Esophagus squamous epithelium (tissue), 5 donors: ENCODE measurements at regions not wholly inside any gene's neighbourhood (a gene's known extent, or its start where the extent isn't known, plus 50 kb on each side); places are given as distances from the start of the nearest gene placed in this dataset.

Experiments
- DNase-seq: peaks from one replicate; lab custom pipeline; 2025; lab: John Stamatoyannopoulos, UW
- H3K27ac ChIP-seq, 4 donors: fragments of 200-600 bp; sonication (generic); one replicate each; pipeline ENCODE4 v1.5.1; 2016 to 2019; ENCODE audit warnings: mild to moderate bottlenecking in 1 of 4
- H3K27me3 ChIP-seq, 4 donors: fragments of 200-600 bp; sonication (generic); 1 replicate in 3 of 4; 2 replicates in 1 of 4; pipeline versions ENCODE4 v1.5.1 to v1.6.0; 2017 to 2021; ENCODE audit warnings: antibody characterized with exemption in 1 of 4
- H3K36me3 ChIP-seq, 3 donors: fragments of 200-600 bp; sonication (generic); one replicate each; pipeline ENCODE4 v1.5.1; 2016 to 2019
- H3K4me1 ChIP-seq, 3 donors: fragments of 200-600 bp; sonication (generic); one replicate each; pipeline ENCODE4 v1.5.1; 2017 to 2019
- H3K4me3 ChIP-seq, 4 donors: fragments of 200-600 bp; sonication (generic); 1 replicate in 3 of 4; 2 replicates in 1 of 4; pipeline ENCODE4 v1.5.1; 2016 to 2019; ENCODE audit warnings: mild to moderate bottlenecking in 2 of 4, moderate library complexity in 1 of 4
- H3K9me3 ChIP-seq, 3 donors: fragments of 200-600 bp; sonication (generic); one replicate each; pipeline ENCODE4 v1.5.1; 2016 to 2019
- POLR2A ChIP-seq, 4 donors: fragments of 450-650 bp; IDR thresholded peaks; one replicate each; pipeline ENCODE4 v1.6.1; 2017; ENCODE audit warnings: antibody characterized with exemption in 4 of 4, mild to moderate bottlenecking in 4 of 4, moderate library complexity in 3 of 4
- WGBS, 2 donors: methylation state at CpG; one replicate each; pipeline ENCODE4 v1.1.5; 2018; 5-methylcytosine and 5-hydroxymethylcytosine counted together
- intact Hi-C: fragments of 100-400 bp; cut with DNase I; formaldehyde crosslinking; loops from one replicate; pipeline ENCODE4 v1.15.0; 2022
- TF ChIP-seq, protein P1 (sequence below), 6 experiments: fragments of 450-650 bp in 4 of 6; fragments of 200-600 bp in 2 of 6; sonication (generic) in 2 of 6; IDR thresholded peaks; one replicate each; pipeline ENCODE4 v1.5.1; 2016 to 2019; ENCODE audit warnings: antibody characterized with exemption in 6 of 6, mild to moderate bottlenecking in 4 of 6, moderate library complexity in 4 of 6
- donor health status: DM: yes; HTN: yes; CAD: no.

GRCh38 chr2:12641441-12641840, 75.3 kb upstream of the TRIB2 start:
- DNase-seq = no peak
- no peaks in the 10 kb centered on the region for H3K36me3 ChIP-seq
- TF ChIP-seq POLR2A (IDR thresholded peaks at IDR 0.05) = no peak
- TF ChIP-seq, protein P1, sequence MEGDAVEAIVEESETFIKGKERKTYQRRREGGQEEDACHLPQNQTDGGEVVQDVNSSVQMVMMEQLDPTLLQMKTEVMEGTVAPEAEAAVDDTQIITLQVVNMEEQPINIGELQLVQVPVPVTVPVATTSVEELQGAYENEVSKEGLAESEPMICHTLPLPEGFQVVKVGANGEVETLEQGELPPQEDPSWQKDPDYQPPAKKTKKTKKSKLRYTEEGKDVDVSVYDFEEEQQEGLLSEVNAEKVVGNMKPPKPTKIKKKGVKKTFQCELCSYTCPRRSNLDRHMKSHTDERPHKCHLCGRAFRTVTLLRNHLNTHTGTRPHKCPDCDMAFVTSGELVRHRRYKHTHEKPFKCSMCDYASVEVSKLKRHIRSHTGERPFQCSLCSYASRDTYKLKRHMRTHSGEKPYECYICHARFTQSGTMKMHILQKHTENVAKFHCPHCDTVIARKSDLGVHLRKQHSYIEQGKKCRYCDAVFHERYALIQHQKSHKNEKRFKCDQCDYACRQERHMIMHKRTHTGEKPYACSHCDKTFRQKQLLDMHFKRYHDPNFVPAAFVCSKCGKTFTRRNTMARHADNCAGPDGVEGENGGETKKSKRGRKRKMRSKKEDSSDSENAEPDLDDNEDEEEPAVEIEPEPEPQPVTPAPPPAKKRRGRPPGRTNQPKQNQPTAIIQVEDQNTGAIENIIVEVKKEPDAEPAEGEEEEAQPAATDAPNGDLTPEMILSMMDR (IDR thresholded peaks at IDR 0.05) = no peak
- WGBS, 2 donors = 67 to 74% methylated on average over 1 of the region's 1 CpG
- H3K4me3 ChIP-seq = no peak overlapping the region
- H3K27ac ChIP-seq = no peak overlapping the region
- peaks cover 0 to 6% (median 0%) of the 10 kb centered on the region in 3 donors for H3K4me1 ChIP-seq
- H3K9me3 ChIP-seq = peaks cover 0 to 6% (median 1%) of the 10 kb centered on the region in 3 donors
- intact Hi-C loops = no loop called here
- H3K27me3 ChIP-seq = peaks cover 0 to 8% (median 0%) of the 10 kb centered on the region in 4 donors

DNA sequence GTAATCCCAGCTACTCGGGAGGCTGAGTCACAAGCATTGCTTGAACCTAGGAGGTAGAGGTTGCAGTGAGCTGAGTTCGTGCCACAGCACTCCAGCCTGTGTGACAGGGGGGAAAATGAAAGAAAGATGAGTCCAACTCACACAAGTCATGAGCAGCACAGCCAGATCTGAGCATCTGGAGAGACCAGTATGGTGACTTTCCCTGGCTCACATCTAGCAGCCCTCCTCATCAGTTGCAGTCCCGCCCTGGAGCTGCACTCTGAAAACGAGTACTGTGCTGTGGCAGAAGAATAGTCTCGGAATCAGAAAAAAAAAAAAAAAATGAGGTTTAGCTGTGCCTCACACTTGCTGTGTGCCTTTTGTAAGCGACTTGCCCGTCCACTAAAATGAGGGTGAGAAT, 74.4 kb upstream of the TRIB2 start:
- TF ChIP-seq POLR2A (IDR thresholded peaks at IDR 0.05) = no peak
- TF ChIP-seq, protein P1 (IDR thresholded peaks at IDR 0.05) = no peak
- DNase-seq = no peak
- WGBS, 2 donors = 34 to 53% methylated on average over 6 to 7 of the region's 7 CpGs
- Histone ChIP-seq H3K27ac (no peak overlapping the region), H3K4me3 (no peak overlapping the region), H3K9me3 (peaks cover 0 to 7% (median 4%) of the 10 kb centered on the region in 3 donors), H3K27me3 (peaks cover 0 to 8% (median 0%) of the 10 kb centered on the region in 4 donors), H3K36me3 (no peaks in the 10 kb centered on the region), H3K4me1 (peaks cover 0 to 6% (median 0%) of the 10 kb centered on the region in 3 donors)
- intact Hi-C loops = no loop called here

- no peaks in the 10 kb centered on the region for H3K36me3 ChIP-seq
- WGBS, 2 donors = 64 to 84% methylated on average over 4 of the region's 5 CpGs
- peaks cover 0 to 7% (median 4%) of the 10 kb centered on the region in 3 donors for H3K9me3 ChIP-seq
- DNase-seq = no peak
- peaks cover 0 to 6% (median 0%) of the 10 kb centered on the region in 3 donors for H3K4me1 ChIP-seq
- H3K27me3 ChIP-seq = peaks cover 0 to 8% (median 0%) of the 10 kb centered on the region in 4 donors
- TF ChIP-seq POLR2A (IDR thresholded peaks at IDR 0.05) = no peak
- TF ChIP-seq, protein P1 (IDR thresholded peaks at IDR 0.05) = no peak
- no peak overlapping the region for H3K27ac ChIP-seq
- H3K4me3 ChIP-seq = no peak overlapping the region
- intact Hi-C loops = no loop called here
Measured at GRCh38 chr2:12642859-12643258, 73.9 kb upstream of the TRIB2 start.

DNA sequence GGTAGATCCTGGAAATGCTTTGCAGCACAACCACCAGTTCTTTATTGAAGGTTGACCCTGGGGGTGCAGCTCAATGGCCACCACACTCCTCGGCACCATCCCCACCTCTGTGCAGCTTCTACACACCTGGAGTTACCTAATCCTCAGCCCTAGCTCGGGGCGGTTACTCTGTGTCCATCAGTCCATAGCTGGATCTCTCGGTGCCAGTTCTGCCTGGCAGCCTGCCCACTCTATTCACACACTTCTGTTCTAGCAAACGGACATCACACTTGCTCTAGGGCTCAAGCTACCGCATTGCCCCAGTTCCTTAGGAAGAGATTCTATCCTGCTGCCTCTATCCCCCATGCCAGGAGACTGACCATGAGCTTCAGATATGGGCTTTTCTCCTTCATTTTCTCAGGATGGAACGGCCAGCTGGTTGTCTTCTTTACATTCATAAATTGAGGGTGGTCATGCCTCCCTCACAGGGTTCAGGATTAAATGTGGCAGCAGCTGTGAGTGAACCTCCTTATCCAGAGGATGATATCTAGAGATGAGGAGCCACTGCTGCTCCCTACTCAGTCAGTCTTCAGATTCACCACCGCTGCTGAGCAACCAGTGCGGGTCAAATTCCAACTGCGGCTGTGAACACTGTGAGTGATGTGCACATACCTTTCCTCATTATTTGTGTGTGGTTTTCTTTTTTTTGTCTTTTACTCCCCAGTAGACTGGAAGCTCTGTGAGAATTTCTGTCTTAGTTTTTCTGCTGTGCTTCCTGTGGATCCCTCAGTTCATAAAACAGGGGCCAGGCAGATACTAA, 66.9 kb upstream of the TRIB2 start:
- Histone ChIP-seq H3K4me3 (no peak overlapping the region), H3K27me3 (no peaks in the 10 kb centered on the region), H3K27ac (no peak overlapping the region), H3K9me3 (peaks cover 0 to 7% (median 4%) of the 10 kb centered on the region in 3 donors), H3K36me3 (no peaks in the 10 kb centered on the region), H3K4me1 (no peaks in the 10 kb centered on the region)
- 79 to 93% methylated on average over 9 to 10 of the region's 10 CpGs for WGBS, 2 donors
- TF ChIP-seq, protein P1 (IDR thresholded peaks at IDR 0.05) = no peak
- no peak for TF ChIP-seq POLR2A (IDR thresholded peaks at IDR 0.05)
- no peak for DNase-seq
- intact Hi-C loops = no loop called here

DNA sequence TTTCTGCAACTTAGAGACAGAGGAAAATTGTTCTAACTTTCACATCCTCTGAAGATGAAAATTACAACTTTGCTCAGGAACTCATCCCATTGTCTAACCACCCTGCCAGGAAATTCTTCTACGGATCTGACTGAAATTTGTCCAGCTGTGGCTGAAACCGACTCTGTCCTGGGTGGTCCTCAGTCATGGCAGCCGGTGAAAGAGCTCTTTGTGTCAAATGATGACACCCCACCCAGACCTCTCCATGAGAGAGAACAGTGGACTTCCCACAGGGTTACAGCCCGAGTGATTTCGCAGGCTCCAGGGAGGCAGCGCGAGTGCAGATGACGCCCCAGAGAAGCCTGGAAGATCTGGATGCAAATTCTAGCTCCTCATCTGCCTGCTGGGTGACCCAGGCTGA, 65.1 kb upstream of the TRIB2 start:
- H3K27ac ChIP-seq = no peak overlapping the region
- 66 to 67% methylated on average over 1 to 8 of the region's 8 CpGs for WGBS, 2 donors
- no peaks in the 10 kb centered on the region for H3K36me3 ChIP-seq
- no peak overlapping the region for H3K4me3 ChIP-seq
- intact Hi-C loops = no loop called here
- H3K27me3 ChIP-seq = no peaks in the 10 kb centered on the region
- no peak for DNase-seq
- no peaks in the 10 kb centered on the region for H3K4me1 ChIP-seq
- peaks cover 0 to 1% (median 0%) of the 10 kb centered on the region in 3 donors for H3K9me3 ChIP-seq
- TF ChIP-seq, protein P1 (IDR thresholded peaks at IDR 0.05) = no peak
- no peak for TF ChIP-seq POLR2A (IDR thresholded peaks at IDR 0.05)
